HepG2 (cell line): ENCODE measurements at regions not wholly inside any gene's neighbourhood (a gene's known extent, or its start where the extent isn't known, plus 50 kb on each side); places are given as distances from the start of the nearest gene placed in this dataset.

ENCODE experiments used
- BRF2 ChIP-seq: sonication (generic); formaldehyde crosslinking; IDR thresholded peaks from 2 replicates; pipeline ENCODE4 v1.8.1; 2022; ENCODE audit warnings: mild to moderate bottlenecking, missing genetic modification reagents
- CBFB ChIP-seq: sonication (generic); formaldehyde crosslinking; IDR thresholded peaks from 2 replicates; pipeline ENCODE4 v1.4.0; 2020; ENCODE audit warnings: missing genetic modification reagents
- CTCF ChIP-seq: sonication (generic); formaldehyde crosslinking; IDR thresholded peaks from 2 replicates; pipeline ENCODE4 v1.5.0; 2020; ENCODE audit warnings: mild to moderate bottlenecking, missing genetic modification reagents, moderate library complexity
- EZH2 ChIP-seq: conservative IDR thresholded peaks from 2 replicates; pipeline ENCODE4 v1.6.1; 2012; ENCODE audit warnings: mild to moderate bottlenecking, low read depth, low read length, moderate library complexity
- NFE2 ChIP-seq: sonication (generic); formaldehyde crosslinking; IDR thresholded peaks from 2 replicates; pipeline ENCODE4 v1.4.0; 2020; ENCODE audit warnings: missing genetic modification reagents
- POLR2A ChIP-seq, 2 experiments: IDR thresholded peaks; 2 replicates each; pipeline ENCODE4 v1.6.1; 2011; ENCODE audit warnings: low read depth in 2 of 2, low read length in 2 of 2, mild to moderate bottlenecking in 1 of 2, moderate library complexity in 1 of 2; ENCODE audit not compliant: insufficient read depth in 1 of 2
- SETDB1 ChIP-seq: sonication (generic); formaldehyde crosslinking; IDR thresholded peaks from 2 replicates; pipeline ENCODE4 v1.5.1; 2020; ENCODE audit warnings: missing genetic modification reagents, mild to moderate bottlenecking, borderline replicate concordance
- ZBTB49 ChIP-seq: sonication (generic); formaldehyde crosslinking; IDR thresholded peaks from 2 replicates; pipeline ENCODE4 v1.4.0; 2020; ENCODE audit warnings: missing genetic modification reagents, borderline replicate concordance
- ZC3H4 ChIP-seq: sonication (generic); formaldehyde crosslinking; IDR thresholded peaks from 2 replicates; pipeline ENCODE4 v1.4.0; 2020; ENCODE audit warnings: missing genetic modification reagents, borderline replicate concordance
- ZFP36 ChIP-seq: fragments of 150-350 bp; IDR thresholded peaks from 2 replicates; pipeline ENCODE4 v1.6.1; 2018; ENCODE audit warnings: borderline replicate concordance, low read length, low read depth; ENCODE audit not compliant: partially characterized antibody
- ZNF24 ChIP-seq: fragments of 450-650 bp; IDR thresholded peaks from 2 replicates; pipeline ENCODE4 v1.6.1; 2017; ENCODE audit warnings: antibody characterized with exemption, mild to moderate bottlenecking
- ZNF253 ChIP-seq: sonication (generic); formaldehyde crosslinking; IDR thresholded peaks from 2 replicates; pipeline ENCODE4 v1.8.0; 2022; ENCODE audit warnings: mild to moderate bottlenecking, missing genetic modification reagents, borderline replicate concordance

- TF ChIP-seq ZNF253, result no peak
- TF ChIP-seq CTCF (CRISPR knock-in tag), result no peak
- no peak for TF ChIP-seq EZH2
- TF ChIP-seq ZC3H4 (CRISPR knock-in tag), result no peak
- TF ChIP-seq SETDB1, result no peak
- TF ChIP-seq BRF2 (CRISPR knock-in tag), result no peak
- TF ChIP-seq ZNF24, result no peak
- no peak for TF ChIP-seq POLR2A (IDR thresholded peaks at IDR 0.05; ENCODE audit: insufficient read depth in 1 of 2, low read depth in 2 of 2, low read length in 2 of 2)
- no peak for TF ChIP-seq NFE2 (CRISPR knock-in tag)
- no peak for TF ChIP-seq ZBTB49 (CRISPR knock-in tag)
- TF ChIP-seq CBFB, result no peak
- TF ChIP-seq ZFP36, result no peak
Measured at GRCh38 chr21:28639737-28640136, 352.9 kb downstream of the LTN1 start.
